IPS-20b (cell line): ENCODE measurements at regions not wholly inside any gene's neighbourhood (a gene's known extent, or its start where the extent isn't known, plus 50 kb on each side); places are given as distances from the start of the nearest gene placed in this dataset.

Source experiments
- H3K27ac ChIP-seq: one replicate; pipeline ENCODE4 v1.5.1; 2013; ENCODE audit warnings: low read length
- H3K27me3 ChIP-seq: 2 replicates; pipeline ENCODE4 v1.6.1; 2013; ENCODE audit warnings: mild to moderate bottlenecking, low read length, inconsistent platforms; ENCODE audit not compliant: insufficient read depth
- H3K36me3 ChIP-seq: 2 replicates; pipeline ENCODE4 v1.6.1; 2013; ENCODE audit warnings: low read depth, mild to moderate bottlenecking, inconsistent platforms, low read length, moderate library complexity; ENCODE audit not compliant: insufficient read depth
- H3K4me1 ChIP-seq: 2 replicates; pipeline ENCODE4 v1.6.1; 2013; ENCODE audit warnings: mild to moderate bottlenecking, control low read depth, inconsistent platforms, low read length, moderate library complexity; ENCODE audit not compliant: insufficient read depth
- H3K4me3 ChIP-seq: 2 replicates; pipeline ENCODE4 v1.5.1; 2013; ENCODE audit warnings: mild to moderate bottlenecking, low read length, inconsistent platforms
- H3K9ac ChIP-seq: 2 replicates; pipeline ENCODE4 v1.6.1; 2013; ENCODE audit warnings: low read depth, mild to moderate bottlenecking, inconsistent platforms, low read length, moderate library complexity
- H3K9me3 ChIP-seq: 2 replicates; pipeline ENCODE4 v1.6.1; 2013; ENCODE audit warnings: mild to moderate bottlenecking, low read depth, low read length, inconsistent platforms; ENCODE audit not compliant: insufficient read depth

DNA sequence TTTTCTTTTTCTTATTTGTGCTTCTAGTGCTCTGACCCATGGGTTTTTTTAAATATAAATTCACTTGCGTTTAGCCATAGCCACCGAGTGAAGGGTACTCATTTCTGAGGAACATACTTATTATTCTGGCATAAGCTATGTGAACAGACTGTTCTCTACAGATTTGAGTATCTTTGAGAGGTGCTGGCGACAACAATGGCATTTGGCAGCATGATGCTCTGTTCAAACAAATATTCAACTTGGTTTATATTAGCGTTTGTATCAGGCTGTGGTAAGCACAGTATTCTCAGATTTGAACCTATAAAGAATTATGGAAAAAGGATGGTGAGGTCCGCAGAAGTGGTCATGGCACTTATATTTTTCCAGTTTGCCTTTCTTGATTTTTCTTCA lies 108.7 kb upstream of the LIMCH1 start:
- Histone ChIP-seq H3K36me3 (no peaks in the 10 kb centered on the region), H3K27ac (no peak overlapping the region), H3K9ac (no peak overlapping the region), H3K27me3 (no peaks in the 10 kb centered on the region), H3K4me1 (peaks cover 55% of the 10 kb centered on the region), H3K9me3 (no peaks in the 10 kb centered on the region), H3K4me3 (no peak overlapping the region)

- Histone ChIP-seq H3K4me1 (peaks cover 55% of the 10 kb centered on the region), H3K36me3 (no peaks in the 10 kb centered on the region), H3K4me3 (no peak overlapping the region), H3K9me3 (no peaks in the 10 kb centered on the region), H3K27me3 (no peaks in the 10 kb centered on the region), H3K27ac (no peak overlapping the region), H3K9ac (no peak overlapping the region)
Measured at GRCh38 chr4:41430792-41431191, 107.2 kb upstream of the LIMCH1 start.

DNA sequence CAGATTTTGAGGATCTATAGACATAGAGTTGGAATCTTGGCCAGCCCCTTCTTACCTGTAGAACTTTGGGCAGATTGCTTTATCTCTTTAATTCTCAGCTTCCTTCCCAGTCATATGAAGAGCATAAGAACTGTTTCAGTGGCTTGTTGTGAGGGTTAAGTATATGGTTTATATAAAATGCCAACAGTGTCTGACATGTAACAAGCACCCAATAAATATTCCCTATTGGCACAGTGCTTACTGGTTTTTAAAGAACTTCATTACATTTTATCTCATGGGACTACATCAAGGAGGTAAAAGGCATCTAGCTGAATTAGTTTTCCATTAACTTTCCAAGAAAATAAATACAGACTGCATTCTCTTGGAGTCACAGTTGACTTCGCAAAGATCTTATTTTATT lies 106.7 kb upstream of the LIMCH1 start:
- Histone ChIP-seq H3K27ac (no peak overlapping the region), H3K4me1 (peaks cover 55% of the 10 kb centered on the region), H3K4me3 (no peak overlapping the region)

GRCh38 chr4:41432219-41432618 lies 105.7 kb upstream of the LIMCH1 start:
- no peaks in the 10 kb centered on the region for H3K27me3 ChIP-seq
- H3K4me1 ChIP-seq = peaks cover 56% of the 10 kb centered on the region
- peak overlapping the region; percentile 19 for H3K27ac ChIP-seq
- H3K9me3 ChIP-seq = no peaks in the 10 kb centered on the region
- H3K4me3 ChIP-seq = peak overlapping the region; percentile 11; the same call in 1 of the 2 replicates
- no peaks in the 10 kb centered on the region for H3K36me3 ChIP-seq
- H3K9ac ChIP-seq = peak overlapping the region; percentile 42; the same call in 1 of the 2 replicates

More for the DNA sequence above, 106.7 kb upstream of the LIMCH1 start:
- H3K36me3 ChIP-seq = no peaks in the 10 kb centered on the region
- no peak overlapping the region for H3K9ac ChIP-seq
- no peaks in the 10 kb centered on the region for H3K9me3 ChIP-seq
- no peaks in the 10 kb centered on the region for H3K27me3 ChIP-seq

DNA sequence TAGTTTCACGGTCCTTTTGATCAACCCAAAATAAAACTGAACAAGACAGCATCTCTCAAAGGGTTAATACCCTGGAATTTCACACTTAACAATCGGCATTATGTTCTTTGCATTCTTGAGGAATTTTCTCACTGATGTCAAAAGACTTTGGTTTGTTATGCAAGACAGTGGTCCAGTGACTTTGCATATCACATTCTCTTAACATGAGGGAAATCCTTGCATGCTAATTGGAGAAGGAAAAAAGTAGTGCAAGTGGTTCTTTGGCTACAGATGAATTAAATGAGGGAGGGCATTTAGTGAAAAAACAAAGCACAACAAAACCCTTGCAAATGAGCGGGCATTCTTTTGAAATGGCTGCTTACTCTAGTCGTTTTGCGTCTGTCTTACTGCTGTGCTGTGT lies 105.1 kb upstream of the LIMCH1 start:
- Histone ChIP-seq H3K27ac (peak overlapping the region; percentile 29), H3K36me3 (no peaks in the 10 kb centered on the region), H3K9me3 (no peaks in the 10 kb centered on the region), H3K4me1 (peaks cover 55% of the 10 kb centered on the region), H3K4me3 (peak overlapping the region; percentile 11; the same call in 1 of the 2 replicates), H3K9ac (peak overlapping the region; percentile 51; the same call in 1 of the 2 replicates), H3K27me3 (no peaks in the 10 kb centered on the region)

- H3K27me3 ChIP-seq = no peaks in the 10 kb centered on the region
- H3K27ac ChIP-seq = peak overlapping the region; percentile 29
- peaks cover 50% of the 10 kb centered on the region for H3K4me1 ChIP-seq
Measured at GRCh38 chr4:41433361-41433760, 104.6 kb upstream of the LIMCH1 start.

DNA sequence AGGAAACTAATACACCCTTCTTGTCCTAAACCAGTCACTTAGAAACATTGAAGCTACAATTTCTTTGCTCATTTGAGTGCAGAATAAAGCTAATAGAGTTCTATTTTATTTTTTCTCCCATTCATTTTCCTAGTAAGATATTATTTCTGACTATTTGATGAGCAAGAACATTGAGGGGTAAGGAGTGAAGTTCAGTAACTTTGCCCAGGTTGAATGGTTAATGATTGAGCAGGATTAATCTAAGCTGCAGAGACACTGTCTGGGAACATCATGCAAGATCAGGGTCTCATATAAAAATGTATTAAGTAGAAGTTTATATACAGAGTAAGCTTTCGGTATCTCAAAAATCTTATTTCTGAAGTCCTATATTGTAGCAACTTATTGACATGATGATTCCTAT lies 102.4 kb upstream of the LIMCH1 start:
- peaks cover 44% of the 10 kb centered on the region for H3K4me1 ChIP-seq
- no peak overlapping the region for H3K9ac ChIP-seq
- no peak overlapping the region for H3K27ac ChIP-seq
- no peaks in the 10 kb centered on the region for H3K9me3 ChIP-seq
- H3K36me3 ChIP-seq = no peaks in the 10 kb centered on the region
- no peak overlapping the region for H3K4me3 ChIP-seq
- no peaks in the 10 kb centered on the region for H3K27me3 ChIP-seq

More at GRCh38 chr4:41433361-41433760, 104.6 kb upstream of the LIMCH1 start:
- H3K4me3 ChIP-seq = peak overlapping the region; percentile 11; the same call in 1 of the 2 replicates
- no peaks in the 10 kb centered on the region for H3K9me3 ChIP-seq
- H3K9ac ChIP-seq = peak overlapping the region; percentile 51; the same call in 1 of the 2 replicates
- no peaks in the 10 kb centered on the region for H3K36me3 ChIP-seq

GRCh38 chr4:41436419-41436818 lies 101.5 kb upstream of the LIMCH1 start:
- Histone ChIP-seq H3K4me1 (peaks cover 36% of the 10 kb centered on the region), H3K4me3 (no peak overlapping the region), H3K36me3 (no peaks in the 10 kb centered on the region), H3K27ac (no peak overlapping the region), H3K9ac (no peak overlapping the region), H3K9me3 (no peaks in the 10 kb centered on the region), H3K27me3 (no peaks in the 10 kb centered on the region)

GRCh38 chr4:41437111-41437536 lies 100.8 kb upstream of the LIMCH1 start:
- H3K9me3 ChIP-seq = no peaks in the 10 kb centered on the region
- H3K36me3 ChIP-seq = no peaks in the 10 kb centered on the region
- no peak overlapping the region for H3K4me3 ChIP-seq
- no peak overlapping the region for H3K27ac ChIP-seq
- no peaks in the 10 kb centered on the region for H3K27me3 ChIP-seq
- peak overlapping the region; percentile 13; the same call in 1 of the 2 replicates for H3K9ac ChIP-seq
- H3K4me1 ChIP-seq = peaks cover 29% of the 10 kb centered on the region

DNA sequence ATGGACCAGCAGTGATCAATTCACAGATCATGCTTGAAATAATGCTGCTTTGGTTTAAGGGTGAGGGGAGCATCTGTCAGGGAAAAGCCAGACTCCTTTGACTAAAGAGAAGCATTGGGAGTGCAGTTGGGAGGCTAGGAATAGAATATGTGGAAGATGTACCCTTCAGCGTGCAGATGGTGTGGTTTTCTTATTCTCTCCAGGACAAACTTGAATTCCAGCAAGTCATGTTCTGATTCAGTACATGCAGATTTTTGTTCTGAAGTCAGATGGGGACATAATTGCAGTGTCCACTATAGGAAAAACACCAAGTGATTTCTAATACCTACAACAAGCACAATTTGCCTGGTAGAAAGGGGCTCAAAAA lies 99.0 kb upstream of the LIMCH1 start:
- Histone ChIP-seq H3K27ac (no peak overlapping the region), H3K27me3 (no peaks in the 10 kb centered on the region), H3K9me3 (no peaks in the 10 kb centered on the region), H3K36me3 (no peaks in the 10 kb centered on the region), H3K9ac (no peak overlapping the region), H3K4me1 (peaks cover 14% of the 10 kb centered on the region), H3K4me3 (no peak overlapping the region)

GRCh38 chr4:41442810-41443209 lies 95.1 kb upstream of the LIMCH1 start:
- Histone ChIP-seq H3K4me3 (no peak overlapping the region), H3K4me1 (no peaks in the 10 kb centered on the region; the same call in 1 of the 2 replicates), H3K27ac (no peak overlapping the region), H3K36me3 (no peaks in the 10 kb centered on the region), H3K9me3 (no peaks in the 10 kb centered on the region), H3K27me3 (no peaks in the 10 kb centered on the region), H3K9ac (no peak overlapping the region)

DNA sequence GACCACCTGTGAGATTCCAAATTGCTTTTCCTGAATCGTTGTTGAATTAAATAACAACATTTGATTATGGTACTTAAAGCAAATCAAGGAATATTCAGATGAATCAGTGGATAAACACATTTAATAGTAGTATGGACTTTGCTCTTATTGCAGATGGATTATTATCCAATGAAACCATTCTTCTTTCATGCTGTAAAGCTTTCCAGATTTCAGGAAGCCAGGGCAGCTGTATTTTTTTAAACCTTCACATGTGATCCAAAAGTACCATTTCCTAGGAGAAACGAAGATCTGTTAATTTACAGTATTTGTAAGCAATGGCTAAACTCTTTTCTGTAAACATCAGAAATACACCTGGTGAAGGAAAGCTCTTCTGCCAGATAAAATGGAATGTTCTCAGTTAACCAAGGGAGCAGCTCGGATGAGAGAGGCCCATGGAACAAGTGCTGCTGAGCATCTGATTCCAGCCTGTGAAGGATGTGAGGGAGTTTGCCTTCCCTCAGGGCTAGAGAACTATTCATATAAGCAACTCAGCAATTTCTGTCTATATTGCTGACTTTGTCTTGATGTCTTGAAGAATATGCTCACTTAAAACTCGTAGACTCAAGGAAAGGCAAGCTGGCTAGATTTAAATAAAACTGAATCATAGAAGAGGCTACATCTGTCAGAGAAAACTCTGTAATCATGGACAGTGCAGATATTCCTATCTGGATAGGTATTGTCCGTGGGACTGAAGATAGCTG lies 94.4 kb upstream of the LIMCH1 start:
- Histone ChIP-seq H3K36me3 (no peaks in the 10 kb centered on the region), H3K27ac (no peak overlapping the region), H3K27me3 (no peaks in the 10 kb centered on the region), H3K9me3 (no peaks in the 10 kb centered on the region), H3K4me1 (no peaks in the 10 kb centered on the region; the same call in 1 of the 2 replicates), H3K9ac (no peak overlapping the region), H3K4me3 (no peak overlapping the region)
